Esophagus muscularis mucosa (tissue), 4 donors: ENCODE measurements at regions not wholly inside any gene's neighbourhood (a gene's known extent, or its start where the extent isn't known, plus 50 kb on each side); places are given as distances from the start of the nearest gene placed in this dataset.
"Not testable (repeated sequence)": the region's sequence is repeated elsewhere in the genome, so short reads cannot be mapped to it uniquely, and the experiment has no call there.

Experiments used
- DNase-seq: peaks from one replicate; pipeline ENCODE4 v3.0.0-alpha.2; 2017; ENCODE audit errors: extremely low spot score
- H3K27ac ChIP-seq, 4 donors: fragments of 200-600 bp; sonication (generic); replicated peaks in 1 of 4; 1 replicate in 3 of 4; 2 replicates in 1 of 4; pipeline ENCODE4 v1.5.1; 2016 to 2019; ENCODE audit warnings: mild to moderate bottlenecking in 1 of 4
- H3K27me3 ChIP-seq, 4 donors: fragments of 200-600 bp; sonication (generic); one replicate each; pipeline versions ENCODE4 v1.5.1 to v1.6.0; 2016 to 2019
- H3K36me3 ChIP-seq, 4 donors: fragments of 200-600 bp; sonication (generic); one replicate each; pipeline ENCODE4 v1.5.1; 2016 to 2019
- H3K4me1 ChIP-seq, 4 donors: fragments of 200-600 bp; sonication (generic); one replicate each; pipeline ENCODE4 v1.5.1; 2016 to 2019
- H3K4me3 ChIP-seq, 4 donors: fragments of 200-600 bp; sonication (generic); 1 replicate in 2 of 4; 2 replicates in 2 of 4; pipeline ENCODE4 v1.5.1; 2016 to 2019; ENCODE audit warnings: mild to moderate bottlenecking in 4 of 4, moderate library complexity in 1 of 4
- H3K9me3 ChIP-seq, 4 donors: fragments of 200-600 bp; sonication (generic); 1 replicate in 3 of 4; 2 replicates in 1 of 4; pipeline ENCODE4 v1.5.1; 2016 to 2019
- EP300 ChIP-seq: sonication (generic); formaldehyde crosslinking; IDR thresholded peaks from one replicate; pipeline ENCODE4 v1.6.1; 2017; ENCODE audit warnings: antibody characterized with exemption
- POLR2A ChIP-seq: fragments of 450-650 bp; IDR thresholded peaks from one replicate; pipeline ENCODE4 v1.6.1; 2017; ENCODE audit warnings: antibody characterized with exemption, moderate library complexity, mild to moderate bottlenecking, low read depth
- POLR2AphosphoS5 ChIP-seq, 2 donors: sonication (generic); formaldehyde crosslinking; IDR thresholded peaks; one replicate each; pipeline ENCODE4 v1.6.1; 2017; ENCODE audit warnings: antibody characterized with exemption in 2 of 2
- WGBS: methylation state at CpG from one replicate; pipeline ENCODE4 v1.1.5; 2018; 5-methylcytosine and 5-hydroxymethylcytosine counted together
- intact Hi-C: fragments of 100-400 bp; cut with DNase I; formaldehyde crosslinking; loops from one replicate; pipeline ENCODE4 v1.15.1; 2023
- TF ChIP-seq, protein P1 (sequence below), 3 experiments: fragments of 200-600 bp in 2 of 3; fragments of 450-650 bp in 1 of 3; sonication (generic) in 2 of 3; IDR thresholded peaks; one replicate each; pipeline ENCODE4 v1.5.1; 2017 to 2019; ENCODE audit warnings: antibody characterized with exemption in 3 of 3, mild to moderate bottlenecking in 2 of 3, moderate library complexity in 1 of 3

DNA sequence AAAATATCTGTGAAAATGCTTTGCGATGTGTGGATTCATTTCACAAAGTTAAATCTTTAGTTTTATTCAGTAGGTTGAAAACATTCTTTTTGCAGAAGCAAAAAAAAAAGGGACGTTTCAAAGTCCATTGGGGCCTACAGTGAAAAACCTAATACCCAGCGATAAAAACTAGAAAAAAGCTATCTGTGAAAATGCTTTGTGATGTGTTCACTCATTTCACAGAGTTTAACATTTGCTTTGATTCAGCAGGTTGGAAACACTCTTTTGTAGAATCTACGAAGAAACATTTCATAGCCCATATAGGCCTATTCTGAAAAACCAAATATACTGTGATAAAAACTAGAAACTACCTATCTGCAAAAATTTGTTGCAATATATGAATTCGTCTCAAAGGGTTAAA, 113.6 kb upstream of the WSB1 start:
- Histone ChIP-seq H3K27me3 (no peaks in the 10 kb centered on the region), H3K9me3 (no peaks in the 10 kb centered on the region), H3K36me3 (no peaks in the 10 kb centered on the region), H3K4me3 (no peak overlapping the region), H3K4me1 (no peaks in the 10 kb centered on the region), H3K27ac (no peak overlapping the region)
- WGBS: 83% methylated on average over 5 of the region's 5 CpGs
- intact Hi-C loops: no loop called here
- no peak for DNase-seq
- TF ChIP-seq POLR2AphosphoS5 (IDR thresholded peaks at IDR 0.05) (no peak), POLR2A (no peak), EP300 (no peak)
- TF ChIP-seq, protein P1, sequence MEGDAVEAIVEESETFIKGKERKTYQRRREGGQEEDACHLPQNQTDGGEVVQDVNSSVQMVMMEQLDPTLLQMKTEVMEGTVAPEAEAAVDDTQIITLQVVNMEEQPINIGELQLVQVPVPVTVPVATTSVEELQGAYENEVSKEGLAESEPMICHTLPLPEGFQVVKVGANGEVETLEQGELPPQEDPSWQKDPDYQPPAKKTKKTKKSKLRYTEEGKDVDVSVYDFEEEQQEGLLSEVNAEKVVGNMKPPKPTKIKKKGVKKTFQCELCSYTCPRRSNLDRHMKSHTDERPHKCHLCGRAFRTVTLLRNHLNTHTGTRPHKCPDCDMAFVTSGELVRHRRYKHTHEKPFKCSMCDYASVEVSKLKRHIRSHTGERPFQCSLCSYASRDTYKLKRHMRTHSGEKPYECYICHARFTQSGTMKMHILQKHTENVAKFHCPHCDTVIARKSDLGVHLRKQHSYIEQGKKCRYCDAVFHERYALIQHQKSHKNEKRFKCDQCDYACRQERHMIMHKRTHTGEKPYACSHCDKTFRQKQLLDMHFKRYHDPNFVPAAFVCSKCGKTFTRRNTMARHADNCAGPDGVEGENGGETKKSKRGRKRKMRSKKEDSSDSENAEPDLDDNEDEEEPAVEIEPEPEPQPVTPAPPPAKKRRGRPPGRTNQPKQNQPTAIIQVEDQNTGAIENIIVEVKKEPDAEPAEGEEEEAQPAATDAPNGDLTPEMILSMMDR (IDR thresholded peaks at IDR 0.05): no peak

DNA sequence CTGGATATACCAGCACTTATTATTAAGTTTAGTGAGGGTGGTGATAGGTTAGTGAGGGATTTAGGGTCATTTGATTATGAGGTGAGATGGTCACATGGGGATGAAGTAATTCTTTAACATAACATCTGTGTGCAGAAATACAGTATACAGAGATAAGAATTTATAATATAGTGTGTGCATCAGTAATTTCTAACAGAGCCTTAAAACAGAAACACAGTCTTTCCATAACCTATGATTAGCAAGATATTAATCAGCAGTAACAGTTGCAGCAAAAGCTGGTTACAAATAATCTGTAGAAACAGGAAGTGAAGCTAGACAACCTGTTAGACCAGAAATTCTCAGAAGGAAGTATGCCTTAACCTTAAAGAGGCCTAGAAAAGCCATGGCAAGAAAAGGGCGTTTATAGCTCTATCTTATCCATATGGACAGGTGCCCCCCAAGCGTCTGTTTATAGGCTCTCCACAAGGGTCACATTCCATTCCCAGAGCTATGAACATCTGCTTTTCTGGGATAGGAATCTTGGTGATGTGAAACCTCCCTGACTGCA, 112.5 kb upstream of the WSB1 start:
- H3K9me3 ChIP-seq, DNase-seq, H3K36me3 ChIP-seq, H3K4me3 ChIP-seq, H3K4me1 ChIP-seq, H3K27me3 ChIP-seq, H3K27ac ChIP-seq, intact Hi-C loops: not testable (repeated sequence)
- WGBS: 33% methylated on average over 2 of the region's 2 CpGs

DNA sequence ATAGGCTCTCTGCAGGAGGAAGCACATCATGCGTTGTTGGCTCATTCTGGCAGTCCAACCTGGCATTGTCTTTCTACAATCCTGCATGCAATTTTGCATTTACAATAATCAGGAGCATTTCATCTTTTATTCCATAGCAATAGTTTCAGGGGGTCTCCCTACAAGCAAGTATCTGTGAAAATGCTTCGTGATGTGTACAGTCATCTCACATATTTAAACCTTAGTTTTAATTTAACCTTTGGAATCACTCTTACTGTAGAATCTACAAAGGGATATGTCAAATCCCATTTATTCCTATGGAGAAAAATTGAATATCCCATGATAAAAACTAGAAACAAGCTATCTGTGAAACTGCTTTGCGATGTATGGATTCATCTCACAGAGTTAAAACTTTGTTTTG, 112.0 kb upstream of the WSB1 start:
- Histone ChIP-seq H3K36me3 (no peaks in the 10 kb centered on the region), H3K9me3 (no peaks in the 10 kb centered on the region), H3K4me3 (no peak overlapping the region), H3K27me3 (no peaks in the 10 kb centered on the region), H3K4me1 (no peaks in the 10 kb centered on the region), H3K27ac (no peak overlapping the region)
- TF ChIP-seq, protein P1 (IDR thresholded peaks at IDR 0.05): no peak
- no peak for TF ChIP-seq POLR2A
- no peak for TF ChIP-seq EP300
- TF ChIP-seq POLR2AphosphoS5 (IDR thresholded peaks at IDR 0.05): no peak
- 89% methylated on average over 3 of the region's 3 CpGs for WGBS
- intact Hi-C loops: no loop called here
- no peak for DNase-seq

DNA sequence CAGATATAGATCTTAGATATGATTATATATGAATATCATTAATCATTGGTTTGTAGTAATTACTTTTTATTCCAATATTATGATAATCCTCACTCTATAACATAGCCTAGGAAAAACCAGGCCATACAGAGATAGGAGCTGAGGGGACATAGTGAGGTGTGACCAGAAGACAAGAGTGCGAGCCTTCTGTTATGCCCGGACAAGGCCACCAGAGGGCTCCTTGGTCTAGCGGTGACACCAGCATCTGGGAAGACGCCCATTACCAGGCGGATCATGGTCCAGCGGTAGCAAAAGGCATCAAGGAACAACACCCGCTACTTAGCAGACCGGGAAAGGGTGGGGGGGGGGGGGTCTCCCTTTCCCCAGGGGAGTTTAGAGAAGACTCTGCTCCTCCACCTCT, 96.4 kb upstream of the WSB1 start:
- H3K9me3 ChIP-seq, DNase-seq, H3K36me3 ChIP-seq, H3K4me3 ChIP-seq, H3K27ac ChIP-seq, H3K4me1 ChIP-seq, H3K27me3 ChIP-seq, intact Hi-C loops: not testable (repeated sequence)
- WGBS: 50% methylated on average over 1 of the region's 8 CpGs

DNA sequence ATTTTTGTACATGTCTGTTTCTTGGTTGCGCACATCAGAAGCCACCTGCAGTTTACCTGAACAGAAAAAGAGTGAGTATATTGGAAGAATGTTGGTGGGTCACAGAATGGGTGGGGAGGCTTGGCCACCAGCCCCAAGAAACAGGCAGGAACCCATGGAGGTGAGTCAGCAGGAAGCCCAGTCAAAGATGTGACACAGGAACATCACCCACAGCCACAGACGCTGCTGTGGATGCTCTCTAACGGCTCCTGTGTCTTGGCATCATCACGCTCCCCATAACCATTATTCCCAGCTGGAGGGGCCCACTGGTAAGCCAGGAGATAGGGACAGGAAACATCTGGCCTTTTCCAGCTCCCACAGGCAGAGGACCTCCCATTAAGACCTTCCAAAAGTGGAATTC, 94.0 kb upstream of the WSB1 start:
- Histone ChIP-seq H3K9me3 (no peaks in the 10 kb centered on the region), H3K4me3 (no peak overlapping the region), H3K36me3 (no peaks in the 10 kb centered on the region), H3K27me3 (peaks cover 0 to 8% (median 0%) of the 10 kb centered on the region in 4 donors), H3K27ac (no peak overlapping the region), H3K4me1 (no peaks in the 10 kb centered on the region)
- TF ChIP-seq EP300 (no peak), POLR2AphosphoS5 (IDR thresholded peaks at IDR 0.05) (no peak), POLR2A (no peak)
- TF ChIP-seq, protein P1 (IDR thresholded peaks at IDR 0.05): no peak
- no peak for DNase-seq
- intact Hi-C loops: no loop called here
- 67% methylated on average over 4 of the region's 4 CpGs for WGBS

DNA sequence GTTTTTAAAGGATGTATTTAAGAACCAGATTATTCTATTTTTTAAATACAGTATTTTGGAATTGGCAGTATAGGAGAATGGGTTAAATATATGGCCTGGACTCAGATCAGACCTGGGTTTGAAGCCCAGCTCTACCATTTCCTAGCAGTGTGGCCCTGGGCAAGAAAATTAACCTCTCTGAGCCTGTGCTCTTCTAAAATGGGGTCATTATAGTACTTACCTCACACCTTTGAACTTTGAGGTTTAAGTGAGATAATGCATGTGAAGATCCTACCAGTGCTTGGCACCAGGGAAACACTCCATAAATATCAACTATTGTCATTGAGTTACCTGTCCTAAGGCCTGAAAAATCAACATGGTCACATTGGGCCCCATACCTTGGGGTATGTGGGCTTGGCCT, 93.4 kb upstream of the WSB1 start:
- Histone ChIP-seq H3K27ac (no peak overlapping the region), H3K27me3 (peaks cover 0 to 8% (median 0%) of the 10 kb centered on the region in 4 donors), H3K4me3 (no peak overlapping the region), H3K36me3 (no peaks in the 10 kb centered on the region), H3K4me1 (no peaks in the 10 kb centered on the region), H3K9me3 (no peaks in the 10 kb centered on the region)
- intact Hi-C loops: no loop called here
- no peak for DNase-seq
- no peak for TF ChIP-seq POLR2A
- TF ChIP-seq, protein P1 (IDR thresholded peaks at IDR 0.05): no peak
- TF ChIP-seq EP300: no peak
- no peak for TF ChIP-seq POLR2AphosphoS5 (IDR thresholded peaks at IDR 0.05)
